ENCODE measurements at regions not wholly inside any gene's neighbourhood (a gene's known extent, or its start where the extent isn't known, plus 50 kb on each side); places are given as distances from the start of the nearest gene placed in this dataset.

DNA sequence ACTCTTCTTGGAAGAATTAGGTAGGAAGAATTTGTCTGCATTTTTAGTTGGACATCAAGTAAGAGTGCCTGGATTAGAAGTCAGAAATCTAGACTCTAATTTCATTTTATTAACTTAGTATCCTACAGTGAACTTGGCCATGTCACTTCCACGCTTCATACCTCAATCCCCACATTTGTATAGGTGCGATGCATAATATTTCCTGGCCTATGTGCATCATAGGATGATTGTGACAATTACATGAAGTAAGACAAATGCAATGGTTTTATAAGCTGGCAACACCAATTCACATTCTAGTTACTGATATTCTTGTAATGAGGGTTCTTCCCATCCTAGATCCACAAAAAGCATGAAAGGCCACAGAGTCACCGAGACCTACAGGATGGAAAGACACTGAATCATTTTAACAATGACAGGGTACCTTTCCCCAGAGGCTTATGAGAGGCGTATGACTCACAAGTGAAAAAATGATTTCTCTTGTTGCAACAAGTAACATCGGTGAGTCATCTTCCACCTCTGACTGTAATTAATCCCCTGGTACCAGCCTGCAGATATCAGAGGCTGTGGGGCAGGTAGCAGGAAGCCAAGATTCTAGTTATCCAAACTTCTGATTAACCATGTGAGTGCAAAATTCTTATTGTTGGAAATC is 56.0 kb upstream of the OR5AK2 start:
- Histone ChIP-seq H3K27ac (ENCODE audit: low read length) (no peak overlapping the region), H3K9me3 (ENCODE audit: control insufficient read depth, insufficient read depth, low read length) (no peaks in the 10 kb centered on the region), H3K36me3 (ENCODE audit: control insufficient read depth, insufficient read depth, low read length) (no peaks in the 10 kb centered on the region), H3K4me3 (ENCODE audit: low read length) (no peak overlapping the region), H3K27me3 (ENCODE audit: control insufficient read depth, insufficient read depth, low read length) (no peaks in the 10 kb centered on the region), H3K4me1 (ENCODE audit: control insufficient read depth, insufficient read depth, low read length) (no peaks in the 10 kb centered on the region)
- no peak overlapping the region for H3K27ac Mint-ChIP-seq
- no peak overlapping the region for H3K4me3 Mint-ChIP-seq
- TF ChIP-seq, protein P1, sequence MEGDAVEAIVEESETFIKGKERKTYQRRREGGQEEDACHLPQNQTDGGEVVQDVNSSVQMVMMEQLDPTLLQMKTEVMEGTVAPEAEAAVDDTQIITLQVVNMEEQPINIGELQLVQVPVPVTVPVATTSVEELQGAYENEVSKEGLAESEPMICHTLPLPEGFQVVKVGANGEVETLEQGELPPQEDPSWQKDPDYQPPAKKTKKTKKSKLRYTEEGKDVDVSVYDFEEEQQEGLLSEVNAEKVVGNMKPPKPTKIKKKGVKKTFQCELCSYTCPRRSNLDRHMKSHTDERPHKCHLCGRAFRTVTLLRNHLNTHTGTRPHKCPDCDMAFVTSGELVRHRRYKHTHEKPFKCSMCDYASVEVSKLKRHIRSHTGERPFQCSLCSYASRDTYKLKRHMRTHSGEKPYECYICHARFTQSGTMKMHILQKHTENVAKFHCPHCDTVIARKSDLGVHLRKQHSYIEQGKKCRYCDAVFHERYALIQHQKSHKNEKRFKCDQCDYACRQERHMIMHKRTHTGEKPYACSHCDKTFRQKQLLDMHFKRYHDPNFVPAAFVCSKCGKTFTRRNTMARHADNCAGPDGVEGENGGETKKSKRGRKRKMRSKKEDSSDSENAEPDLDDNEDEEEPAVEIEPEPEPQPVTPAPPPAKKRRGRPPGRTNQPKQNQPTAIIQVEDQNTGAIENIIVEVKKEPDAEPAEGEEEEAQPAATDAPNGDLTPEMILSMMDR (IDR thresholded peaks at IDR 0.05) = no peak
- H3K9me3 Mint-ChIP-seq = peaks cover 10 to 11% of the 10 kb centered on the region in 2 donors
- no peaks in the 10 kb centered on the region for H3K36me3 Mint-ChIP-seq
- no peaks in the 10 kb centered on the region for H3K4me1 Mint-ChIP-seq
- ATAC-seq = no peak
- no peaks in the 10 kb centered on the region for H3K27me3 Mint-ChIP-seq (ENCODE audit: low read depth in 2 of 2)
- no peak for DNase-seq
- intact Hi-C loops (cut with micrococcal nuclease) = no loop called here
- 73% methylated on average over 5 of the region's 5 CpGs for WGBS (ENCODE audit: insufficient coverage)

- Mint-ChIP-seq H3K4me1 (no peaks in the 10 kb centered on the region), H3K36me3 (no peaks in the 10 kb centered on the region), H3K27me3 (ENCODE audit: low read depth in 2 of 2) (no peaks in the 10 kb centered on the region), H3K27ac (no peak overlapping the region), H3K4me3 (no peak overlapping the region), H3K9me3 (peaks cover 7 to 10% of the 10 kb centered on the region in 2 donors)
- H3K27ac ChIP-seq (ENCODE audit: low read length) = no peak overlapping the region
- ATAC-seq (no peak), DNase-seq (no peak)
- no peaks in the 10 kb centered on the region for H3K27me3 ChIP-seq (ENCODE audit: control insufficient read depth, insufficient read depth, low read length)
- H3K4me1 ChIP-seq (ENCODE audit: control insufficient read depth, insufficient read depth, low read length) = no peaks in the 10 kb centered on the region
- no peak overlapping the region for H3K4me3 ChIP-seq (ENCODE audit: low read length)
- no peaks in the 10 kb centered on the region for H3K36me3 ChIP-seq (ENCODE audit: control insufficient read depth, insufficient read depth, low read length)
- no peaks in the 10 kb centered on the region for H3K9me3 ChIP-seq (ENCODE audit: control insufficient read depth, insufficient read depth, low read length)
- no CpG with 5 or more reads among the region's 1 CpG for WGBS (ENCODE audit: insufficient coverage)
- TF ChIP-seq, protein P1 (IDR thresholded peaks at IDR 0.05) = no peak
- intact Hi-C loops (cut with micrococcal nuclease) = no loop called here
Observed at GRCh38 chr11:56923116-56923515, 65.6 kb upstream of the OR5AK2 start.

- Histone ChIP-seq H3K27me3 (ENCODE audit: control insufficient read depth, insufficient read depth, low read length) (no peaks in the 10 kb centered on the region), H3K4me1 (ENCODE audit: control insufficient read depth, insufficient read depth, low read length) (no peaks in the 10 kb centered on the region), H3K27ac (ENCODE audit: low read length) (no peak overlapping the region), H3K9me3 (ENCODE audit: control insufficient read depth, insufficient read depth, low read length) (no peaks in the 10 kb centered on the region), H3K36me3 (ENCODE audit: control insufficient read depth, insufficient read depth, low read length) (no peaks in the 10 kb centered on the region), H3K4me3 (ENCODE audit: low read length) (no peak overlapping the region)
- H3K4me3 Mint-ChIP-seq = no peak overlapping the region
- no peak for DNase-seq
- no peak overlapping the region for H3K27ac Mint-ChIP-seq
- H3K27me3 Mint-ChIP-seq (ENCODE audit: low read depth in 2 of 2) = no peaks in the 10 kb centered on the region
- no CpG with 5 or more reads among the region's 1 CpG for WGBS (ENCODE audit: insufficient coverage)
- intact Hi-C loops (cut with micrococcal nuclease) = no loop called here
- H3K4me1 Mint-ChIP-seq = no peaks in the 10 kb centered on the region
- ATAC-seq = no peak
- TF ChIP-seq, protein P1 (IDR thresholded peaks at IDR 0.05) = no peak
- no peaks in the 10 kb centered on the region for H3K36me3 Mint-ChIP-seq
- peaks cover 7 to 10% of the 10 kb centered on the region in 2 donors for H3K9me3 Mint-ChIP-seq
Observed at GRCh38 chr11:56922421-56922820, 66.3 kb upstream of the OR5AK2 start.
